ENCODE measurements at regions not wholly inside any gene's neighbourhood (a gene's known extent, or its start where the extent isn't known, plus 50 kb on each side); places are given as distances from the start of the nearest gene placed in this dataset.
"Not testable (repeated sequence)": the region's sequence is repeated elsewhere in the genome, so short reads cannot be mapped to it uniquely, and the experiment has no call there.

- no peak for DNase-seq (ENCODE audit: low read depth in 3 of 3)
Observed at GRCh38 chr3:127440384-127440783, 150.1 kb downstream of the TPRA1 start.

- no peak for DNase-seq (ENCODE audit: low read depth in 3 of 3)
Observed at GRCh38 chr3:127439621-127440020, 150.9 kb downstream of the TPRA1 start.

- DNase-seq (ENCODE audit: low read depth in 3 of 3) = no peak
Observed at GRCh38 chr3:127438951-127439350, 151.1 kb upstream of the PRR20G start.

GRCh38 chr3:127438371-127438770, 150.5 kb upstream of the PRR20G start:
- no peak for DNase-seq (ENCODE audit: low read depth in 3 of 3)

- DNase-seq (ENCODE audit: low read depth in 3 of 3) = not testable (repeated sequence)
Observed at GRCh38 chr3:127435299-127435698, 147.5 kb upstream of the PRR20G start.

GRCh38 chr3:127431066-127431465, 143.2 kb upstream of the PRR20G start:
- no peak for DNase-seq (ENCODE audit: low read depth in 3 of 3)

- DNase-seq (ENCODE audit: low read depth in 3 of 3) = no peak
Observed at GRCh38 chr3:127428344-127428997, 140.6 kb upstream of the PRR20G start.

GRCh38 chr3:127427666-127428065, 139.8 kb upstream of the PRR20G start:
- DNase-seq (ENCODE audit: low read depth in 3 of 3) = no peak

- no peak for DNase-seq (ENCODE audit: low read depth in 3 of 3)
Observed at GRCh38 chr3:127427156-127427555, 139.3 kb upstream of the PRR20G start.

- no peak for DNase-seq (ENCODE audit: low read depth in 3 of 3)
Observed at GRCh38 chr3:127426444-127427153, 138.8 kb upstream of the PRR20G start.

- no peak for DNase-seq (ENCODE audit: low read depth in 3 of 3)
Observed at GRCh38 chr3:127425505-127426443, 137.9 kb upstream of the PRR20G start.

- no peak for DNase-seq (ENCODE audit: low read depth in 3 of 3)
Observed at GRCh38 chr3:127424766-127425504, 137.1 kb upstream of the PRR20G start.

GRCh38 chr3:127423856-127424765, 136.3 kb upstream of the PRR20G start:
- no peak for DNase-seq (ENCODE audit: low read depth in 3 of 3)

GRCh38 chr3:127422663-127423375, 135.0 kb upstream of the PRR20G start:
- DNase-seq (ENCODE audit: low read depth in 3 of 3) = no peak

GRCh38 chr3:127421943-127422662, 134.3 kb upstream of the PRR20G start:
- no peak for DNase-seq (ENCODE audit: low read depth in 3 of 3)

- no peak for DNase-seq (ENCODE audit: low read depth in 3 of 3)
Observed at GRCh38 chr3:127420829-127421228, 133.0 kb upstream of the PRR20G start.

- no peak for DNase-seq (ENCODE audit: low read depth in 3 of 3)
Observed at GRCh38 chr3:127419641-127420553, 132.1 kb upstream of the PRR20G start.

- DNase-seq (ENCODE audit: low read depth in 3 of 3) = no peak
Observed at GRCh38 chr3:127419182-127419581, 131.3 kb upstream of the PRR20G start.

Data from stimulated activated CD4-positive, alpha-beta T cell treated with anti-CD3 and anti-CD28 coated beads, TNF-alpha, amount 100 ng/mL, for 48 hours (primary cell).